Tibial nerve (tissue), 4 donors: ENCODE measurements at regions not wholly inside any gene's neighbourhood (a gene's known extent, or its start where the extent isn't known, plus 50 kb on each side); places are given as distances from the start of the nearest gene placed in this dataset.

Source experiments
- DNase-seq, 2 donors: peaks; one replicate each; pipeline ENCODE4 v3.0.0-alpha.2; 2019; ENCODE audit warnings: low spot score in 2 of 2
- H3K27ac ChIP-seq, 4 donors: fragments of 200-600 bp; sonication (generic) in 3 of 4; one replicate each; pipeline ENCODE4 v1.5.1; 2017 to 2019; ENCODE audit warnings: mild to moderate bottlenecking in 1 of 4
- H3K27me3 ChIP-seq, 2 donors: fragments of 200-600 bp; sonication (generic) in 1 of 2; one replicate each; pipeline versions ENCODE4 v1.5.1 to v1.6.0; 2017 to 2019
- H3K36me3 ChIP-seq, 3 donors: fragments of 200-600 bp; sonication (generic); one replicate each; pipeline ENCODE4 v1.5.1; 2018 to 2019
- H3K4me1 ChIP-seq, 4 donors: fragments of 200-600 bp; sonication (generic) in 3 of 4; one replicate each; pipeline ENCODE4 v1.5.1; 2017 to 2019
- H3K4me3 ChIP-seq, 4 donors: fragments of 200-600 bp; sonication (generic) in 3 of 4; one replicate each; pipeline ENCODE4 v1.5.1; 2017 to 2019; ENCODE audit warnings: mild to moderate bottlenecking in 1 of 4, moderate library complexity in 1 of 4
- H3K9me3 ChIP-seq, 4 donors: fragments of 200-600 bp; sonication (generic) in 3 of 4; one replicate each; pipeline ENCODE4 v1.5.1; 2017 to 2019
- CTCF ChIP-seq, 5 experiments: fragments of 200-600 bp in 3 of 5; fragments of 450-650 bp in 2 of 5; sonication (generic) in 3 of 5; IDR thresholded peaks; one replicate each; pipeline ENCODE4 v1.5.1; 2016 to 2019; ENCODE audit warnings: antibody characterized with exemption in 5 of 5, mild to moderate bottlenecking in 3 of 5, moderate library complexity in 2 of 5
- EP300 ChIP-seq, 2 donors: sonication (generic); formaldehyde crosslinking; IDR thresholded peaks; one replicate each; pipeline ENCODE4 v1.6.1; 2017; ENCODE audit warnings: antibody characterized with exemption in 2 of 2, mild to moderate bottlenecking in 1 of 2
- POLR2A ChIP-seq, 2 donors: fragments of 450-650 bp; IDR thresholded peaks; one replicate each; pipeline ENCODE4 v1.6.1; 2017; ENCODE audit warnings: antibody characterized with exemption in 2 of 2, mild to moderate bottlenecking in 2 of 2, moderate library complexity in 2 of 2
- WGBS, 2 donors: methylation state at CpG; one replicate each; pipeline ENCODE4 v1.1.5; 2018; 5-methylcytosine and 5-hydroxymethylcytosine counted together

GRCh38 chr7:156177422-156178055 lies 365.3 kb upstream of the SHH start:
- no peak for DNase-seq
- TF ChIP-seq EP300 (IDR thresholded peaks at IDR 0.05) (no peak), POLR2A (IDR thresholded peaks at IDR 0.05) (no peak), CTCF (IDR thresholded peaks at IDR 0.05) (no peak)
- H3K27me3 ChIP-seq = no peaks in the 10 kb centered on the region
- H3K9me3 ChIP-seq = no peaks in the 10 kb centered on the region
- WGBS, 2 donors = 70 to 73% methylated on average over 22 of the region's 22 CpGs
- H3K4me1 ChIP-seq = no peaks in the 10 kb centered on the region
- H3K4me3 ChIP-seq = no peak overlapping the region
- no peaks in the 10 kb centered on the region for H3K36me3 ChIP-seq
- no peak overlapping the region for H3K27ac ChIP-seq

DNA sequence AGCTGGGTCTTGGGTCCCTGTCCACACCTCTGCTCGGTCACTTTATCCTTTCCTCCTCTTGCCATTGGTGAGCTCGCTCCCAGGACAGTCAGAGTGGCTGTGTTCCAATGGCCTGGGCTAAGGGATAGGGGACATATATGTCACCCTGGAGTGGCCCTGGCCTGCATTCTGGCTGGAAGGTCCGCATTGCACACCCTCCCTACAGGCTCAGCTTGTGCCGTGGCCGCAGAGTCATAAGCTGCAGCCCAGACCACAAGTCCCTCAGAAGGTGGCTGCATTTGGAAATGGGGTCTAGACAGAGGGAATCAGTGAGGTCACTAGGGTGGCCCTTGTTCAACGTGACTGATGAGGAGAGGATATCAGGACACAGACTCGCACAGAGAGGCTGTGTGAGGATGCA lies 363.8 kb upstream of the SHH start:
- H3K4me3 ChIP-seq = no peak overlapping the region
- no peaks in the 10 kb centered on the region for H3K27me3 ChIP-seq
- DNase-seq = no peak
- no peak overlapping the region for H3K27ac ChIP-seq
- WGBS, 2 donors = 89 to 91% methylated on average over 7 of the region's 7 CpGs
- H3K4me1 ChIP-seq = no peaks in the 10 kb centered on the region
- no peaks in the 10 kb centered on the region for H3K9me3 ChIP-seq
- H3K36me3 ChIP-seq = no peaks in the 10 kb centered on the region
- TF ChIP-seq POLR2A (IDR thresholded peaks at IDR 0.05) = no peak
- TF ChIP-seq EP300 (IDR thresholded peaks at IDR 0.05) = no peak
- TF ChIP-seq CTCF (IDR thresholded peaks at IDR 0.05) = no peak

DNA sequence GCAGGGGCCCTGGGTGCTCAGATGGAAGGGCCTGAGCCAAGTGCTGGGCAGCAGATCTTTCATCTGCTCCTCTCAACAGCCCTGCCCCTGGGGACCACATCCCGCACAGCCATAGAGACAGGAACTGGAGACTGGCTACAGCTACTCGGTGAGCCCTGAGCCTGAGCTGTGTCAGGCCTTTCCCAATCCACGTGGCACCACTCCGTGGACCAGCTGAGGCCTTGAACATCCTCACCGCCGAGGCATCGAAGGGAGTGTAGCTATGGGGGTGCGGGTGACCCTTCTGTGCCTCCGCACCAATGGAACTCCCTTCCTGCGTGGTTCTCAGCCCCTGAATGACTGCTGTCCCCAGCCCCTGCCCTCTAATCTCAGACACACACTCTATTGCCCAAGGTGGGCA lies 362.7 kb upstream of the SHH start:
- H3K27ac ChIP-seq = no peak overlapping the region
- no peaks in the 10 kb centered on the region for H3K4me1 ChIP-seq
- H3K27me3 ChIP-seq = no peaks in the 10 kb centered on the region
- no peaks in the 10 kb centered on the region for H3K9me3 ChIP-seq
- TF ChIP-seq CTCF (IDR thresholded peaks at IDR 0.05) (no peak), POLR2A (IDR thresholded peaks at IDR 0.05) (no peak), EP300 (IDR thresholded peaks at IDR 0.05) (no peak)
- no peak overlapping the region for H3K4me3 ChIP-seq
- DNase-seq = no peak
- no peaks in the 10 kb centered on the region for H3K36me3 ChIP-seq
- 84 to 88% methylated on average over 7 to 10 of the region's 10 CpGs for WGBS, 2 donors

- TF ChIP-seq CTCF (IDR thresholded peaks at IDR 0.05) (no peak), POLR2A (IDR thresholded peaks at IDR 0.05) (no peak), EP300 (IDR thresholded peaks at IDR 0.05) (no peak)
- DNase-seq = no peak
- Histone ChIP-seq H3K27me3 (no peaks in the 10 kb centered on the region), H3K9me3 (no peaks in the 10 kb centered on the region), H3K27ac (no peak overlapping the region), H3K4me3 (no peak overlapping the region), H3K4me1 (no peaks in the 10 kb centered on the region), H3K36me3 (no peaks in the 10 kb centered on the region)
- WGBS, 2 donors = 88 to 91% methylated on average over 17 of the region's 17 CpGs
Observed at GRCh38 chr7:156174428-156174827, 362.2 kb upstream of the SHH start.

DNA sequence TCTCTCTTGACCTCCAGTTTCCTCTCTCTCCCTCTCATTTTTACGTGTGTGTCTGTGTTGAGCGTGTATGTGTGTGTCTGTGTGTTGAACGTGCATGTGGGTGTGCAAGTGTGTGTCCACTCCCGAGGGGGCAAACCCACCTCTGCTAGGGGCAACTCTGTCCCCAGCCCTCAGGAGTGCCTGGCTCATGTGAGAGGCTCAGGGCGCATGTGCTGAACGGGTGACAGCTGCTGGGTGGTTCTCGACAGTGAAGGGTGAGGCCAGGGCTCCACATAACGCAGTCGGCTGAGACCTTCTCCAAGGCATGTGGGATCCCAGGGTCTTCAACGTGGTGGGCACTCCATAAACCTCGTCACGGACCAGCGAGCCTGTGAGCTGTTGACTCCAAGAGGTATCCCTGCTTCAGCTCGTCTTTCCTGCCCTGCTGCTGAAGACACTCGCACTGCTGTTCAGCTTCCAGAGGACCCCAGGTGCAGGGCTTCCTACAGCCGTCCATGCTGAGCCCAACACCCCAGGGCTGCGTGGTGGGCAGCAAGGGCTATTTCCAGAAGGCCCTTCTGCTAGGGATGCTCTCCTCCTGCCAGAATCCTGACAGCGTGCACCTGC lies 361.6 kb upstream of the SHH start:
- Histone ChIP-seq H3K36me3 (no peaks in the 10 kb centered on the region), H3K4me3 (no peak overlapping the region), H3K27ac (no peak overlapping the region), H3K27me3 (no peaks in the 10 kb centered on the region), H3K4me1 (no peaks in the 10 kb centered on the region), H3K9me3 (no peaks in the 10 kb centered on the region)
- no peak for DNase-seq
- WGBS, 2 donors = 81 to 89% methylated on average over 18 of the region's 18 CpGs
- no peak for TF ChIP-seq CTCF (IDR thresholded peaks at IDR 0.05)
- TF ChIP-seq POLR2A (IDR thresholded peaks at IDR 0.05) = no peak
- TF ChIP-seq EP300 (IDR thresholded peaks at IDR 0.05) = no peak
